ENCODE measurements at regions not wholly inside any gene's neighbourhood (a gene's known extent, or its start where the extent isn't known, plus 50 kb on each side); places are given as distances from the start of the nearest gene placed in this dataset.

DNA sequence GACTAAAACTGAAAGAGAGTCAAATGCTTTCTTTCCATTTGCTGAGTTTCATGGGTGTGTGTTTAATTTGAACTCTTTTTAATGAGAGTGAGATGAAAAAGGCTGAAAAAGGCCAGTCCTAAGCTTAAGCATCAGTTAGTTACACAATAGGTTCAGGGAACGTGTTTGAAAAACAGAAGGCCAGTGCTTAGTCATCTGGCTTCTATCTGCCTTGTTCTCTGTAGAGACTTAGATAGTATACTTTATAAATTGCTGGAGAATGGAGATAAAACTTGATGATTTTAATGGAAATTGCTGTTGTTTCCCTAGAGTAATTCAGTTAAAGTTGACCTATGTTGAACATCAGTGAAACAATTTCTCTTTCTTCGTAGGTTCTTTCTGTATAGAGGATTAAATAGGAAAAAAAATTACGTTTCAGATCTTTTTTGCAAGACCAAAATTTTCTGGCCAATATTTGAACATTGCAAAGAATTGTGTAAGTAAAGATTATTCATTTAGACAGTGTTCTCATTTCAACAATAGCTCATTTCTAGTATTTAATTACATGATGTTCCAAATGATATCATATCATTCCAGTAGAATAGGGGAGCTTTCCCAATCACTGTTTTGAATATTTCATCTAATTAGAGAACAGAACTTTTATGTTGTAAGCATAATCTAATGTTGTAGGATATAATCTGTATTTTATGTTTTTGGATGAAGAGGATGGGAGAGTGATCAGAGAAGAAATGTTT, 1088.8 kb downstream of the ADGRL3 start:
- Histone ChIP-seq H3K4me3 (no peak overlapping the region), H3K9me3 (no peaks in the 10 kb centered on the region), H3K4me1 (no peaks in the 10 kb centered on the region), H3K27ac (no peak overlapping the region), H3K36me3 (no peaks in the 10 kb centered on the region), H3K27me3 (no peaks in the 10 kb centered on the region)
- TF ChIP-seq, protein P1, sequence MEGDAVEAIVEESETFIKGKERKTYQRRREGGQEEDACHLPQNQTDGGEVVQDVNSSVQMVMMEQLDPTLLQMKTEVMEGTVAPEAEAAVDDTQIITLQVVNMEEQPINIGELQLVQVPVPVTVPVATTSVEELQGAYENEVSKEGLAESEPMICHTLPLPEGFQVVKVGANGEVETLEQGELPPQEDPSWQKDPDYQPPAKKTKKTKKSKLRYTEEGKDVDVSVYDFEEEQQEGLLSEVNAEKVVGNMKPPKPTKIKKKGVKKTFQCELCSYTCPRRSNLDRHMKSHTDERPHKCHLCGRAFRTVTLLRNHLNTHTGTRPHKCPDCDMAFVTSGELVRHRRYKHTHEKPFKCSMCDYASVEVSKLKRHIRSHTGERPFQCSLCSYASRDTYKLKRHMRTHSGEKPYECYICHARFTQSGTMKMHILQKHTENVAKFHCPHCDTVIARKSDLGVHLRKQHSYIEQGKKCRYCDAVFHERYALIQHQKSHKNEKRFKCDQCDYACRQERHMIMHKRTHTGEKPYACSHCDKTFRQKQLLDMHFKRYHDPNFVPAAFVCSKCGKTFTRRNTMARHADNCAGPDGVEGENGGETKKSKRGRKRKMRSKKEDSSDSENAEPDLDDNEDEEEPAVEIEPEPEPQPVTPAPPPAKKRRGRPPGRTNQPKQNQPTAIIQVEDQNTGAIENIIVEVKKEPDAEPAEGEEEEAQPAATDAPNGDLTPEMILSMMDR (IDR thresholded peaks at IDR 0.05): no peak
- intact Hi-C loops (cut with DNase I): no loop called here
- no peak for DNase-seq (ENCODE audit: low spot score in 2 of 2)

DNA sequence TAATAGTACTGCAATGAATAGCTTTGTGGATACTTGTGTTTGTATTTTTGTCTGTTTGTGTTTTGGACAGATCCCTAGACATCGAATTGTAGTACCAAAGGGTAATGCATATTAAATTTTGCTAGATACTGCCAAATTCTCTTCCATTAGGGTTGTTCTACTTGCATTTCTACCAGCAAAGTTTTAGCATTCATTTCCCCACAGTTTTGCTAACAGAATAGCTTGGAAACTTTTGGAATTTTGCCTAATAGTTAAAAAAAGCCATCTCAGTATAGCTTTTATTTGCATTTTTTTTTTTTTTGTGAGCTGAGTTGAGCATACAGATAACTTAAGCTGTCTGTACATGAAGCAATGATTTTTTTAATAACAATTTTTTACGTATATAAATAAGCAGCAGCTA, 1084.9 kb downstream of the ADGRL3 start:
- H3K27ac ChIP-seq: no peak overlapping the region
- H3K4me3 ChIP-seq: no peak overlapping the region
- H3K36me3 ChIP-seq: no peaks in the 10 kb centered on the region
- TF ChIP-seq, protein P1 (IDR thresholded peaks at IDR 0.05): no peak
- no peaks in the 10 kb centered on the region for H3K27me3 ChIP-seq
- H3K4me1 ChIP-seq: no peaks in the 10 kb centered on the region
- H3K9me3 ChIP-seq: no peaks in the 10 kb centered on the region
- no peak for DNase-seq (ENCODE audit: low spot score in 2 of 2)
- intact Hi-C loops (cut with DNase I): no loop called here

DNA sequence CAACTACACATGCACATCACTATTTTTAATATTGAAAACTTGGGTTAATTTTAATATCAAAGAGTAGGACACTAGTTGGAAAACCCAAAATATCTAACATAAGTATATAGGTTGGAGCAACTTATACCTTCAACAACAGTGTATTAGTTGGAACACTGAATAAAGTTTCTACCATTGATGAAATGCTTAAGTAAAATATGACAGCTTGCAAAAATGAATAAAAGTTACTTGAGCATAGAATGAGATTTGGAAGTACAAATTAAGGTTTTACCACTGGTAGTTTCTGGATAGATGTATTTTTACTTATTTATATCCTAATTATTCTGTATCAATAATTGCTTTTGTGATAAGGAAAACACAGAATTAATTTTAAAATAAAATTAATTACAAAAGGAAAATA, 1079.6 kb downstream of the ADGRL3 start:
- intact Hi-C loops (cut with DNase I): no loop called here
- Histone ChIP-seq H3K27ac (no peak overlapping the region), H3K4me3 (no peak overlapping the region), H3K27me3 (no peaks in the 10 kb centered on the region), H3K9me3 (no peaks in the 10 kb centered on the region), H3K4me1 (no peaks in the 10 kb centered on the region), H3K36me3 (no peaks in the 10 kb centered on the region)
- TF ChIP-seq, protein P1 (IDR thresholded peaks at IDR 0.05): no peak
- no peak for DNase-seq (ENCODE audit: low spot score in 2 of 2)

DNA sequence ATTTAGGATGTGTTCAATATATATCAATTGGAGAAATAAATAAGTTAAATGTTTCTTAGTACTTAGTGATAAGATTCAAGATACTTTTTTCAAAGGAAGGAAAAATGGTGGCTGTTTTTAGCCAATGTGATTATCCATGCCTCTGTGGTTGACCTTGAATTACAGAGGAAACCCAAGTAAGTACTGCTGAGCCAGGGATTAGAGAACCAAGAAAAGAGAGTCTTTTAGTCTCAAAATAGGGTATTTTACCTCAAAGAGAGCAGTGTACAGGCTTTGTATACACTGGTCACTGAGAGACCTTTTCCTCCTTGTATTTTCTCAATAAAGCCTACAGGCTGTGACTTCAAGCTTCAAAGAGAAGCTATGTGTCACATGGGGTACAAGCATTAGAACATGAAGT, 1075.3 kb downstream of the ADGRL3 start:
- Histone ChIP-seq H3K27ac (no peak overlapping the region), H3K4me3 (no peak overlapping the region), H3K4me1 (no peaks in the 10 kb centered on the region), H3K9me3 (no peaks in the 10 kb centered on the region), H3K27me3 (no peaks in the 10 kb centered on the region), H3K36me3 (no peaks in the 10 kb centered on the region)
- no peak for DNase-seq (ENCODE audit: low spot score in 2 of 2)
- TF ChIP-seq, protein P1 (IDR thresholded peaks at IDR 0.05): no peak
- intact Hi-C loops (cut with DNase I): no loop called here

DNA sequence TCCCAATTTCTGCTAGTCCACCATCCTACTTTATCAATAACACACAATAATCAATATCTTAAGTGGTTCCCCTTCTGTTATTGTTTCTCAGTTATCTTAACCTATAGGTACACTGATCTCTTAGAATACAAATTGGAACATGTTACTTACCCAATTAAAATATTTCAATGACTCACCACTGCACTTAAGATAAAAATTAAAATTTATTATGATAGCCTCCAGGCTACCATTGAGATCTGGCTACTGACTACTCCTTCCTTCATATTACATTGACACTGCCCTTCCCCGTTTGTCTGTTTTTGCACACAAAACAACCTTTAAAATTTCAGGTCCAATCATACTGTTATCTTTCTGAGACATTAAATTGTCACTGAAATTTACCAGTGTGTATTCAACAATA, 1074.7 kb downstream of the ADGRL3 start:
- no peaks in the 10 kb centered on the region for H3K9me3 ChIP-seq
- no peaks in the 10 kb centered on the region for H3K4me1 ChIP-seq
- TF ChIP-seq, protein P1 (IDR thresholded peaks at IDR 0.05): no peak
- no peaks in the 10 kb centered on the region for H3K27me3 ChIP-seq
- DNase-seq (ENCODE audit: low spot score in 2 of 2): no peak
- no peaks in the 10 kb centered on the region for H3K36me3 ChIP-seq
- no peak overlapping the region for H3K4me3 ChIP-seq
- intact Hi-C loops (cut with DNase I): no loop called here
- no peak overlapping the region for H3K27ac ChIP-seq

DNA sequence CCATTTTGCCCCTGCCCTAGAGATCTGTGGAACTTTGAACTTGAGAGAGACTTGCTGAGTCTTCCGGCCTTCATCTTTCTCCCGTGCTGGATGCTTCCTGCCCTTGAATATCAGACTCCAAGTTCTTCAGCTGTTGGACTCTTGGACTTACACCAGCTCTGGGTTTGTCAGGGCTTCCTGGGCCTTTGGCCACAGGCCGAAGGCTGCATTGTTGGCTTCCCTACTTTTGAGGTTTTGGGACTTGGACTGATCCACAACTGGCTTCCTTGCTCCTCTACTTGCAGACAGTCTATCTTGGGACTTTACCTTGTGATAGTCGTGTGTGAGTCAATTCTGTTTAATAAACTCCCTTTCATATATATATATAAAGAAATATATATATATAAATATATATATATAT, 1071.0 kb downstream of the ADGRL3 start:
- TF ChIP-seq, protein P1 (IDR thresholded peaks at IDR 0.05): no peak
- Histone ChIP-seq H3K27me3 (no peaks in the 10 kb centered on the region), H3K9me3 (no peaks in the 10 kb centered on the region), H3K27ac (no peak overlapping the region), H3K4me3 (no peak overlapping the region), H3K4me1 (no peaks in the 10 kb centered on the region), H3K36me3 (no peaks in the 10 kb centered on the region)
- intact Hi-C loops (cut with DNase I): no loop called here
- DNase-seq (ENCODE audit: low spot score in 2 of 2): no peak
